NCI-H2227 treated with DMSO at 0.1 percent for 48 hours (cell line): ENCODE measurements at regions not wholly inside any gene's neighbourhood (a gene's known extent, or its start where the extent isn't known, plus 50 kb on each side); places are given as distances from the start of the nearest gene placed in this dataset.
"Not testable (repeated sequence)": the region's sequence is repeated elsewhere in the genome, so short reads cannot be mapped to it uniquely, and the experiment has no call there.

ENCODE experiments used
- DNase-seq: peaks from one replicate; lab custom pipeline; 2025; lab: John Stamatoyannopoulos, UW

DNA sequence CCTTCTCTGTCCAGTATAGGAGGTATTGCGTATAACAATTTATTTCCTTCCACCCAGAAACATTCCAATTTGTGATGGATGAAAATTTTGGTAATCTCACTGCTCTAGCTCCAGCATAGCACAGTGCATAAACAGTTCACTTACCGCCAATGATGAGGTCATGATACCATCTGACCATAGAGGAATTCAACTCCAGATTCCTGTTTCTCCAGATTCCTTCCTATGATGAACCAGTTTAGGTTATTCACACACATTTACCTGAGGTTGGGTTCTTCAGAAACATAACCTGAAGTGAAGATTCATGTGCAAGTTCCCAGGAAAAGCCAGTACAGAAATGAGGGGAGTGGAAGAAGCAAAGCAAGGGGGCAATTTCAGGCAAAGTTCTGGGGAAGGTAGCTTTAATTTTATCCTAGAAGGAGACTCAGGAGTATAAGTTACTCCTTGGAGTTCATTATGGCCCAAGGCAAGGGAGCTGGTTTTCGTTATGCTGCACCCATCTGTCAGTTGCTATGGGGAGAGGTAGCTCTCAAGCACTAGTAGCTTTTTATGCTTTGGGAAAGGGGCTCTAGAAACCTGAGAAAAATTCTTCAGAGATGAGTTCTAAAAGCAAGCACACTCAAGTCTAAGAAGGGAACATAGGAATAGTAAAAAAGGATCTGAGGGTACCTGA lies 121.6 kb downstream of the CASP12 start:
- DNase-seq, result no peak

DNA sequence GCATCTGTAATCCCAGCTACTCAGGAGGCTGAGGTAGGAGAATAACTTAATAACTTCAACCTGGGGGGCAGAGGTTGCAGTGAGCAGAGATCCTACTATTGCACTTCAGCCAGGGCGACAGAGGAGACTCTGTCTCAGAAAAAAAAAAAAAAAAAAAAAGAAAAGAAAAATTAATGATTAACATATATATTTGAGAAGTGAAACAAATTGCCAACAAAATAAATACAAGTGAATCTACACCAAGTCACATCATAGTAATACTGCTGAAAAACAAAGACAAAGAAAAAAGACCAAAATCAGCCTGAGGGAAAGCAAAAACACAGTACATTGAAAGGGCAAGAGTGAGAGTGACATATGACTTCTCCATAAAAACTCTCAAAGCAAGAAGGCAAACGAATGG lies 123.7 kb downstream of the CASP12 start:
- no peak for DNase-seq

DNA sequence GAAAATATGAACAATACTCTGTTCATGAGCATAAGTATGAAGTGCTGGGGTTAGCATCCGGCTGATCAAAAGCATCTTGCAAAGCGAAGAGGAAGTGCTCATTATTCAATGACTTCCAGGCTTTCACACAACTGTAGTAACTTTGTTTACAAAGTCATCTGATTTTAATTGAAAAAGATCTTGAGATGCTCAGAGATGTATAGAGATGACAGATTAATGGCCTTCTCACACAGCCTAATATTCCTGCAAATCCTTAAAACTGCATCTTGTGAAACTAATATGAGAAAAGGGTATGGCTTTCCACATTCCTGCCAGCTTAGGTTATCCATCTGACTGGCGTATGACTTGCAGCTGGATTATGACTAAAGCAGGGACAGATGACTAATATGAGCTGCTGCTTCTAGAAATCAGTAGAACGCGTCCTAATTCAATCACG lies 125.4 kb downstream of the CASP12 start:
- DNase-seq, result no peak

- DNase-seq, result no peak
These were observed 126.5 kb downstream of the CASP12 start for GRCh38 chr11:104771763-104772162.

- DNase-seq, result not testable (repeated sequence)
These were observed 127.2 kb downstream of the CASP12 start for GRCh38 chr11:104771046-104771445.

DNA sequence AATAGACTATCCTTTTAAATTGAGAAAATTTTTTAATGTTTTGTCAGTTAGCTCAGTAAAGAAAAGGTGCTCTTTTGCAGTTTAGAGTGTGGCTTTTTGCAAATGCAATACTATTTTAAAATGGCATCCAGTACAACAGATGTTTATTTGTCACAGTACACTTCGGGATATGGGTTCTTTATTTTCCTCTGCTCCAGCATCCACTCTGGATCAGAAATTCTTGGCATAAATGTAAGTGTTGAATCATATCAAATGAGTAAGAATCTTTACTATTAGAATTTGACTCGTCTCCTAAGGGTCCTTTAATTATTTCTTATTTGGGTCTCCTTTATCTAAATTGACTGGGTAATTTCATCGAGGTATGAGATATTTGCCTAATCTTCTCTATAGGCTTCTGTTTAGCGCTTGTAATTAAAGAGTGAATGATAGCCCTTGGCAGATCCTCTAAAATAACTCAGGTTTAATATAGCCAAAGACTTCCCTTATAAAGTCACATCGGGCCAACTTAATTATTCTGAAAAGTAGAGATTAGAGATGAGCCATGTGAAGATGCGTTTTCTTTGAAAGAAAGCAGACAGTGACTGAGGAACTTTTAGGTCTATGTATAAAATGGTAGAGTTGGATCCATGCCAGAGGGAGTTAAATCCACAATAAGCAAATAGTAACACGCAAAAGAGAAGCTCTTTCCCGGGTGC lies 132.7 kb downstream of the CASP12 start:
- no peak for DNase-seq

- DNase-seq, result no peak
These were observed 133.6 kb downstream of the CASP12 start for GRCh38 chr11:104764710-104765045.

DNA sequence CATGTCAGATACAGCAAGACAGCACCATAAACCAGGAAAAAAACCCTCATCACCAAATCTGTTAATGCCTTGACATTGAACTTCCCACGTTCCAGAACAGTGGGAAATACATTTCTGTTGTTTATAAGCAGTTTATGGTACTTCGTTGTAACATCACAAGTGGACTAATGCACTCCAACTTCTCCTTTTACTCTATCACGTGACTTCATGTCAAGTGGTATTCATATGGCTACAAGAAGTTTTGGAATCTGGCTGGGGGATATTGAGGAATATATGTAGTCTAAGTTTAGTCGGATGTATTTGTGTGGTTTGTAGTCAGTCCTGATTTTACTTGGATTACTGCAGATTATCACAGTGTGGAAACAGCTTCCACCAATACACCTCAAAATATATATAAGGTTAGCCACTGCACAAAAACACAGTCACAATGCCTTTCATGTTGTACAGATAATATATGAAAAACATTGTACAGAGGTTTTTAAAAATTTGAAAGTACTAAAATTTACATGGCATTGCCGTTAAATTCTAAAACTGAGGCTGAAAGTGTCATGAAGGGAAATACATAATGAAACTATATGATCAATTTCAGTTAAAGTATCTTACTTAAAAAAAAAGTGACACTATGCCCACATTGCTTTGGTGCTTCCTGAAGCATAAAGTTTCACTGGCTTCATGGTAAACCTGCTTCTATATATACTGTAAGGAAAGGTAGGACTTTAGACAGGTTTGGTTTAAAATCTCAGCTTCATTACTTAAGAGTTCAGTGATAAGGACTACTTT lies 134.1 kb downstream of the CASP12 start:
- no peak for DNase-seq

GRCh38 chr11:104761511-104761910 lies 136.7 kb downstream of the CASP12 start:
- DNase-seq, result no peak

GRCh38 chr11:104759464-104759863 lies 138.8 kb downstream of the CASP12 start:
- no peak for DNase-seq

GRCh38 chr11:104738918-104739317 lies 159.3 kb downstream of the CASP12 start:
- no peak for DNase-seq

GRCh38 chr11:104738208-104738607 lies 160.1 kb downstream of the CASP12 start:
- DNase-seq, result no peak

GRCh38 chr11:104736502-104736901 lies 161.8 kb downstream of the CASP12 start:
- no peak for DNase-seq

- DNase-seq, result no peak
These were observed 163.3 kb downstream of the CASP12 start for GRCh38 chr11:104734998-104735397.

DNA sequence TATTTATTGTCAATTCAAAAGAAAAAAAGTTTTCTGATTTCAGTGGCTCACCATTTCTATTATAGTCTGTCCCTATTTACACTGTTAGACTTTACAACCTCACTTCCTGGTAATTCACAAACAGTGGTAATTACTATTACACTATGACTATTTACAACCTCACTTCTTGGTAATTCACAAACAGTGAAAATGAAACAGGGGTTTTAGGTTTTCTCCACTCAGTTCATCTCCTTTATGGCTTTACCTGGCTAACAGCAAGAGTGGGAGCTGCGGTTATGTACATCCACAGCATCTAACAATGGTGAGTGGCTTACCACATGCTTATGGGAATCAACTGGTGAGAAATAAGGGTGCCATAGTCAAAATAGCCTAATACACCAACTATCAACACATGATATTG lies 166.4 kb downstream of the CASP12 start:
- no peak for DNase-seq

GRCh38 chr11:104728927-104729326 lies 169.3 kb downstream of the CASP12 start:
- no peak for DNase-seq

DNA sequence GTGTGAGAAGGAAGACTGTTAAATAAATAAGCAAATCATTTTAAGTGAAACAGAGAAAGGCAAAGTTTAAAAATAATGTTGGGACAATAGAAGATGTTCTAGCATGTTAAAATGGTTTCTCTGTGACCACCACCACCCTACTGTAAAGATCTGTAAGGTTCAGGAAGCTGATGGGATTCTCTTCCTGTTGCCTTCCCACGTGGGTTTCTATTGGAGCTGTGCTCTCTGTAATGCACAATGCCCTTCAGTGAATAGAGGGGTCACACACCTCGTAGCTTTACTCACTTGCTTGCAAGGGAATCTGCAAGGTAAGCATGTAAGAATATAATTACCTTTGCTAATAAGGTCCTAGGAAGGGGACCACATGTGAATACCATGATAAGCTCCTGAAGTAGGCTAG lies 170.5 kb downstream of the CASP12 start:
- no peak for DNase-seq

DNA sequence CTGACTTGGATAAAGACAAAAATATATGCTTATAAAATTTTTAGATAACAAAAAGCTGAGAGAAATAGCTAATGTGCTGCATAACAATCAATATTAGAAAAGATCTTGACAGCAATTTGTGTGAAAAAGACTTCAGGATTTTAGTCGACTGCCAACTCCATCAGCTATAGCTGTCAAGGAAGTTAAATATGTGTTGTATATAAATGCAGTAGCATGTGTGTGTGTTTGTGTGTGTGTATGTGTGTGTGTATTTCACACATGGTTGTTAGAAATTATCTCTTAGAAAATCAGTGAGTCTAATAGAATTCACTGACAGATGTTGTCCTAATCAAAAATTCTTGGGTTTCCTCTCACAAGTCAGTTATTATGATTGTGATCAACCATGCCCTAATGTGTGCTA lies 171.2 kb downstream of the CASP12 start:
- DNase-seq, result no peak

- DNase-seq, result no peak
These were observed 172.4 kb downstream of the CASP12 start for GRCh38 chr11:104725796-104726408.

GRCh38 chr11:104713401-104713800 lies 184.9 kb downstream of the CASP12 start:
- DNase-seq, result no peak

DNA sequence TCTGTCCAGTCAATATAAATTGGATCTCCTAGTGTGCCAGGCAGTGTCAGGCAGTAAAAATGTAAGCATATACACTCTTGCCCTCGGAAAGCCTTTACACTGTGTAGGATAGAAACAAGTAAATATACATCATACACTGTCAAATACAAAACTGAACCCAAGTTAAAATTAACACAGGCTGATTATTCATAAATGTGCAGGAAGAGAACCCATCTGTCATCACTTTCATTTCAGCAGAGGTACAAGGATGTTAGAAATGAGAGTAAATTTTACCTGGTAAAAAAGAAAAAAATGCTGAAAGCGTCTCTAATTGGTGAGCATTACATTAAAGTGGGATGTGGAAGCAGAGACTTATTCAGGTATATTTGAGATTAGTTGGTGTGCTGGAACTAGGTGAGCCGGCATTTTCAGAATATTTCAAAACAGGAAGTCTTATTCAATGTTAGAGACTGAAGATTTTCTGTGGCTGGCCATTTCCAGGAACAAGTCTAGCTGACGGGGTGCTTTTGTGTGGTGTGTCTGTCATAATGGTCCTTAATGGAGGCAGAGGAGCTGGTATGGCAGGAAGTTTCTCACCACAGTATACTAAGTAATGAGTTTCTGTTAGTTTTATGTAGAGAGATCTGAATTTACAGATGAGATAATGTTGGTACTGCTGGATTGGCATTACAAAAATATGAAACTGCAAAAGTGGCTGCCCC lies 192.6 kb downstream of the CASP12 start:
- no peak for DNase-seq

- no peak for DNase-seq
These were observed 193.4 kb downstream of the CASP12 start for GRCh38 chr11:104704888-104705287.
